ENCODE measurements at regions not wholly inside any gene's neighbourhood (a gene's known extent, or its start where the extent isn't known, plus 50 kb on each side); places are given as distances from the start of the nearest gene placed in this dataset.

GRCh38 chr7:94205529-94205928 is 189.2 kb upstream of the COL1A2 start (continued):
- TF ChIP-seq ZNF114 (CRISPR knock-in tag; IDR thresholded peaks at IDR 0.05) (no peak), CREB1 (CRISPR knock-in tag; IDR thresholded peaks at IDR 0.05; ENCODE audit: low read depth) (no peak), JUNB (IDR thresholded peaks at IDR 0.05; ENCODE audit: unreplicated experiment) (no peak)

GRCh38 chr7:94206295-94206694 is 188.4 kb upstream of the COL1A2 start:
- Histone ChIP-seq H3K9me2 (ENCODE audit: insufficient read depth) (no peaks in the 10 kb centered on the region; the same call in 1 of the 2 replicates), H3K27ac (ENCODE audit: low read depth) (no peak overlapping the region), H4K20me1 (replicated peaks; ENCODE audit: insufficient read depth) (no peaks in the 10 kb centered on the region), H3K79me2 (replicated peaks; ENCODE audit: insufficient read depth) (no peaks in the 10 kb centered on the region), H3K4me2 (no peak overlapping the region), H3K4me3 (no peak overlapping the region), H2AFZ (no peak overlapping the region), H3F3A (replicated peaks; ENCODE audit: low read depth) (no peaks in the 10 kb centered on the region), H3K27me3 (ENCODE audit: insufficient read depth) (no peaks in the 10 kb centered on the region), H3K36me3 (ENCODE audit: insufficient read depth) (no peaks in the 10 kb centered on the region), H3K4me1 (ENCODE audit: insufficient read depth) (no peaks in the 10 kb centered on the region)
- DNase-seq (ENCODE audit: low spot score): no peak
- H3K4me3 Mint-ChIP-seq: no peak overlapping the region
- H3K27me3 Mint-ChIP-seq (ENCODE audit: insufficient read depth, low read depth, poor library complexity): peaks cover 2% of the 10 kb centered on the region
- no peaks in the 10 kb centered on the region for H3K36me3 Mint-ChIP-seq (ENCODE audit: low read depth)
- H3K9me3 Mint-ChIP-seq: no peaks in the 10 kb centered on the region
- TF ChIP-seq CTCF (conservative IDR thresholded peaks at IDR 0.05; ENCODE audit: low read depth in 2 of 2): no peak
- no peak for TF ChIP-seq ETS1 (IDR thresholded peaks at IDR 0.05)
- TF ChIP-seq NANOG (IDR thresholded peaks at IDR 0.05; ENCODE audit: borderline replicate concordance): no peak
- TF ChIP-seq ZNF331 (CRISPR knock-in tag; IDR thresholded peaks at IDR 0.05; ENCODE audit: low read depth): no peak
- no peak for TF ChIP-seq JUNB (IDR thresholded peaks at IDR 0.05; ENCODE audit: unreplicated experiment)
- TF ChIP-seq STAT1 (IDR thresholded peaks at IDR 0.05; ENCODE audit: unreplicated experiment): no peak
- TF ChIP-seq EZH2phosphoT487 (IDR thresholded peaks at IDR 0.05; ENCODE audit: unreplicated experiment): no peak
- TF ChIP-seq ZNF462 (CRISPR knock-in tag; IDR thresholded peaks at IDR 0.05): no peak
- TF ChIP-seq EZH2 (IDR thresholded peaks at IDR 0.05; ENCODE audit: low read depth, unreplicated experiment): no peak
- TF ChIP-seq REST (IDR thresholded peaks at IDR 0.05; ENCODE audit: unreplicated experiment): no peak
- no peak for TF ChIP-seq POLR2AphosphoS5 (IDR thresholded peaks at IDR 0.05; ENCODE audit: low read depth)
- TF ChIP-seq ZNF114 (CRISPR knock-in tag; IDR thresholded peaks at IDR 0.05): no peak
- TF ChIP-seq CREB1 (CRISPR knock-in tag; IDR thresholded peaks at IDR 0.05; ENCODE audit: low read depth): no peak
- no peaks in the 10 kb centered on the region for H3K4me1 Mint-ChIP-seq
- no peak for ATAC-seq
- no peak overlapping the region for H3K27ac Mint-ChIP-seq
